ENCODE measurements at regions not wholly inside any gene's neighbourhood (a gene's known extent, or its start where the extent isn't known, plus 50 kb on each side); places are given as distances from the start of the nearest gene placed in this dataset.

- Mint-ChIP-seq H3K36me3 (ENCODE audit: low read depth) (no peaks in the 10 kb centered on the region), H3K27me3 (ENCODE audit: low read depth) (no peaks in the 10 kb centered on the region), H3K4me1 (peaks cover 6% of the 10 kb centered on the region), H3K4me3 (no peak overlapping the region), H3K9me3 (peaks cover 4% of the 10 kb centered on the region), H3K27ac (ENCODE audit: unreplicated experiment) (no peak overlapping the region)
- DNase-seq (ENCODE audit: low read depth, low spot score): no peak
- TF ChIP-seq CTCF (conservative IDR thresholded peaks at IDR 0.05): no peak
These were observed 67.2 kb upstream of the IER5L start for GRCh38 chr9:129245276-129245675.

GRCh38 chr9:129242971-129243561 lies 65.0 kb upstream of the IER5L start:
- no peaks in the 10 kb centered on the region for H3K27me3 Mint-ChIP-seq (ENCODE audit: low read depth)
- peaks cover 6% of the 10 kb centered on the region for H3K4me1 Mint-ChIP-seq
- no peaks in the 10 kb centered on the region for H3K9me3 Mint-ChIP-seq
- peak overlapping the region; percentile 43 for H3K27ac Mint-ChIP-seq (ENCODE audit: unreplicated experiment)
- no peak for TF ChIP-seq CTCF (conservative IDR thresholded peaks at IDR 0.05)
- no peak for DNase-seq (ENCODE audit: low read depth, low spot score)
- no peak overlapping the region for H3K4me3 Mint-ChIP-seq
- no peaks in the 10 kb centered on the region for H3K36me3 Mint-ChIP-seq (ENCODE audit: low read depth)

GRCh38 chr9:129242191-129242941 lies 64.3 kb upstream of the IER5L start:
- Mint-ChIP-seq H3K4me1 (peaks cover 6% of the 10 kb centered on the region), H3K4me3 (no peak overlapping the region), H3K9me3 (no peaks in the 10 kb centered on the region), H3K36me3 (ENCODE audit: low read depth) (no peaks in the 10 kb centered on the region), H3K27ac (ENCODE audit: unreplicated experiment) (no peak overlapping the region), H3K27me3 (ENCODE audit: low read depth) (no peaks in the 10 kb centered on the region)
- DNase-seq (ENCODE audit: low read depth, low spot score): no peak
- TF ChIP-seq CTCF (conservative IDR thresholded peaks at IDR 0.05): no peak

GRCh38 chr9:129241725-129242124 lies 63.7 kb upstream of the IER5L start:
- H3K27ac Mint-ChIP-seq (ENCODE audit: unreplicated experiment): no peak overlapping the region
- no peak for TF ChIP-seq CTCF (conservative IDR thresholded peaks at IDR 0.05)
- H3K9me3 Mint-ChIP-seq: no peaks in the 10 kb centered on the region
- H3K27me3 Mint-ChIP-seq (ENCODE audit: low read depth): no peaks in the 10 kb centered on the region
- no peaks in the 10 kb centered on the region for H3K36me3 Mint-ChIP-seq (ENCODE audit: low read depth)
- H3K4me3 Mint-ChIP-seq: no peak overlapping the region
- H3K4me1 Mint-ChIP-seq: peaks cover 6% of the 10 kb centered on the region
- DNase-seq (ENCODE audit: low read depth, low spot score): no peak

- no peaks in the 10 kb centered on the region for H3K27me3 Mint-ChIP-seq (ENCODE audit: low read depth)
- H3K36me3 Mint-ChIP-seq (ENCODE audit: low read depth): no peaks in the 10 kb centered on the region
- no peak overlapping the region for H3K27ac Mint-ChIP-seq (ENCODE audit: unreplicated experiment)
- H3K4me3 Mint-ChIP-seq: no peak overlapping the region
- no peak for DNase-seq (ENCODE audit: low read depth, low spot score)
- no peaks in the 10 kb centered on the region for H3K9me3 Mint-ChIP-seq
- H3K4me1 Mint-ChIP-seq: no peaks in the 10 kb centered on the region
- no peak for TF ChIP-seq CTCF (conservative IDR thresholded peaks at IDR 0.05)
These were observed 62.6 kb upstream of the IER5L start for GRCh38 chr9:129240581-129241211.
